Thymus (tissue), 11 donors: ENCODE measurements at regions not wholly inside any gene's neighbourhood (a gene's known extent, or its start where the extent isn't known, plus 50 kb on each side); places are given as distances from the start of the nearest gene placed in this dataset.

Source experiments
- DNase-seq, 9 donors: peaks; one replicate each; pipeline ENCODE4 v3.0.0-alpha.2; 2013; ENCODE audit warnings: low spot score in 9 of 9, low read depth in 6 of 9, missing footprints in 1 of 9
- H3K27ac ChIP-seq, 2 donors: one replicate each; pipeline ENCODE4 v1.5.1; 2013; ENCODE audit warnings: control low read depth in 1 of 2, low read depth in 1 of 2, low read length in 1 of 2, mild to moderate bottlenecking in 1 of 2, moderate library complexity in 1 of 2
- H3K27me3 ChIP-seq, 2 donors: one replicate each; pipeline ENCODE4 v1.5.1; 2013; ENCODE audit warnings: low read length in 1 of 2; ENCODE audit not compliant: control insufficient read depth in 2 of 2, insufficient read depth in 1 of 2
- H3K36me3 ChIP-seq, 2 donors: one replicate each; pipeline ENCODE4 v1.5.1; 2013; ENCODE audit warnings: low read length in 1 of 2, mild to moderate bottlenecking in 1 of 2, moderate library complexity in 1 of 2; ENCODE audit not compliant: control insufficient read depth in 2 of 2, insufficient read depth in 2 of 2
- H3K4me1 ChIP-seq, 2 donors: one replicate each; pipeline ENCODE4 v1.5.1; 2013; ENCODE audit warnings: low read length in 2 of 2; ENCODE audit not compliant: control insufficient read depth in 2 of 2, insufficient read depth in 2 of 2
- H3K4me3 ChIP-seq, 2 donors: one replicate each; pipeline ENCODE4 v1.5.1; 2013; ENCODE audit warnings: low read length in 2 of 2, control low read depth in 1 of 2, mild to moderate bottlenecking in 1 of 2
- H3K9me3 ChIP-seq, 2 donors: one replicate each; pipeline ENCODE4 v1.5.1; 2013; ENCODE audit warnings: low read length in 1 of 2, mild to moderate bottlenecking in 1 of 2; ENCODE audit not compliant: control insufficient read depth in 2 of 2, insufficient read depth in 1 of 2
- whole genome bisulfite sequencing: extraction: QIAGEN DNeasy Blood & Tissue Kit; methylation state at CpG from one replicate; pipeline ENCODE4 v1.1.7; 2013; 5-methylcytosine and 5-hydroxymethylcytosine counted together
- donor health status: healthy.

DNA sequence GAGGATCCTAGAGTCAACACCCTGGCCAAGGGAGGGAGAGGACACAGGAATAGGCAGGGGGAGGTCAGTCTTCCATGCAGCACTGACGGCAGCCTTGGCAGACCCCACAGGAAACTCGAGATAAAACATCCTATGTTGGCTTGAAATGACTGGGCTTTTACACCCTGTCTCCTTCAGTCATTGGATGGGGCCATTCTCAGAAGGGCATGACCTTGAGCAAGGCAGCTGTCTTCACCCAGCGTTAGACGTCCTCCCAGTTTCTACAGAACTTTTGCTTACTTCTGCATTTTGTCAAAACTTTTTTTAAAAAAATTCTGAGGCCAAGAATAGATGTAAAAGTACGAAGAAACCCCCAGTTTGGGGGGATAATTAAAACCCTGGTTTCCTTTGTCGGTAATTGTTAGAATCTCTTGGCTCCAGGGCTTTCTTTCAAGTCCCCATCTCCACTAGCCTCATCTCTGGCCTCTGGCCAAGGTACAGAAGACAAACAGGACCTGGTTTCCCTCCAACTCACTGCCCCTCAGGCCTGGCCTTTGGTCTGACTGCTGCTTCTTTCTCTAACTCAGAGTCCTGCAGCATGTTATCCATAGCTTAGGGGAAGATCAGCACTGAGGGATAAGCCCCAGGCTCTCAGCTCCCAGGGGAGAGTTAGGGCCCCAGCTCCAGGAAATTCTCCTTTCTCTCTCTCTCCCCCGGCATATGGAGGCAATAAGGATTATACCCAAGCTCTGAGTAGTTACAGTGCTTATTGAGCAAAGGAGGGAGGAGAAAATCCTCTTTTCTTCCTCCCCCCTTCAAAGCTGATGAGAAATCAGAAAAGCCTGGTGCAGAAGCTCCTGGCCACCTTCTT lies 51.6 kb upstream of the KCND3 start:
- DNase-seq, result no peak
- H3K9me3 ChIP-seq, result no peaks in the 10 kb centered on the region
- no peaks in the 10 kb centered on the region for H3K4me1 ChIP-seq
- H3K4me3 ChIP-seq, result no peak overlapping the region
- no peaks in the 10 kb centered on the region for H3K27me3 ChIP-seq
- WGBS, result 47% methylated on average over 7 of the region's 7 CpGs
- no peak overlapping the region for H3K27ac ChIP-seq
- no peaks in the 10 kb centered on the region for H3K36me3 ChIP-seq

DNA sequence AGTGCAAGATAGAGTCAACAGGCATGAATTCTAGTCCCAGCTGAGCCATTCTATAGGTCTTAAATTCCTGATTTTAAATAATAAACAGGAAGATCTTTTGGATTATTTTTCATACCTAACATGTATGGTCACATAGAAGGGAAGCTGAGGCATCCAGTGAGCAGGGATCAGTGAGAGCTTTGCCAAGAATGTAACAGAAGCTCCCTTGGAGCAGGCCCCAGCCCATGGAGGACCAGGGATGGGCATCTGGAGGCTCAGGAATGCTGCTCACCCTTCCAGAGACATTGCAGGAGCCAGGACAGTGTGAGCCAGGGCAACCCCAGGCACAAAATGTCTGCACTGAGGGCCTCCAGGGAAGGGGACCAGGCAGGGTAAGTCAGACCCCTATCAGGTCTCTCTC lies 54.4 kb upstream of the KCND3 start:
- H3K4me1 ChIP-seq, result no peaks in the 10 kb centered on the region
- H3K36me3 ChIP-seq, result no peaks in the 10 kb centered on the region
- H3K4me3 ChIP-seq, result no peak overlapping the region
- H3K27ac ChIP-seq, result no peak overlapping the region
- no peaks in the 10 kb centered on the region for H3K27me3 ChIP-seq
- H3K9me3 ChIP-seq, result no peaks in the 10 kb centered on the region
- no peak for DNase-seq

DNA sequence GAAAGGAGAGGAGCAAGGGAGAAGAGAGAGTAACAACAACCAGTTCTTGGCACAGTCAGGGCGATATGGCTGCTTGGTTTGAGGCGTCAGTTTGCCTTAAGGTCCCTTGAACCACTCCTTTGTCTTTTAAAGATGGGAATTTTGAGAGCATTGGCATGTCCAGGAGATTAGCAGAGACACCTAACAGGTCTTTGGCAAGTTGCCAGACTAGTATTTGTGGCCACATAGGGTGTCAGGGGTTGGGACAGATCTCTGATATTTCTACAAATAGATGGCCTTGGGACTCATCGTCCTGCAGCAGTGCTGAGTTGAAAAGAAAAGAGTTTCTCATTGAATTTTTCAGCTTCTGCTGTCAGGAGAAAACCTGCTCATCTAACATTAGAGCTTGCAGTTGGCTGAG lies 55.3 kb upstream of the KCND3 start:
- Histone ChIP-seq H3K4me3 (no peak overlapping the region), H3K27ac (no peak overlapping the region), H3K36me3 (no peaks in the 10 kb centered on the region), H3K27me3 (no peaks in the 10 kb centered on the region), H3K9me3 (no peaks in the 10 kb centered on the region), H3K4me1 (no peaks in the 10 kb centered on the region)
- DNase-seq, result no peak
- WGBS, result 95% methylated on average over 3 of the region's 3 CpGs

DNA sequence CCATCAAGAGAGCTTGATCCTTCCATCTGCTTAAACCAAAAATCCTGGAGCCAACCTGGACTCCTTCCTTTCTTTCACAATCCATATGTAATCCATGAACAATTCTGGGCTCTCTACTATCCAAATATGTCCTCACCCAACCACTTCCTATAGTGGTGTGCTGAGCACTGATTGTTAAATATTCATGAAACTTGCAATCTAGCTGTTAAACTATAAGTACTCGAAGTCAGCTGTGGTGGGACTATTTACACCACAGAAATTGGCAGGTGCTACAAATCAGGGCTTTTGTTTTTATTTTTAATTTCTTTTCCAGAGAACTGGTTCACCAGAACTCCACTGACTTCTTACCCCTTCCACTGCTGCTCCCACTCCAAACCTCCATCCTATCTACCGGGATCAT lies 57.2 kb upstream of the KCND3 start:
- Histone ChIP-seq H3K27ac (no peak overlapping the region), H3K36me3 (no peaks in the 10 kb centered on the region), H3K9me3 (no peaks in the 10 kb centered on the region), H3K4me3 (no peak overlapping the region), H3K4me1 (no peaks in the 10 kb centered on the region), H3K27me3 (no peaks in the 10 kb centered on the region)
- WGBS, result 93% methylated on average over 2 of the region's 2 CpGs
- DNase-seq, result no peak

DNA sequence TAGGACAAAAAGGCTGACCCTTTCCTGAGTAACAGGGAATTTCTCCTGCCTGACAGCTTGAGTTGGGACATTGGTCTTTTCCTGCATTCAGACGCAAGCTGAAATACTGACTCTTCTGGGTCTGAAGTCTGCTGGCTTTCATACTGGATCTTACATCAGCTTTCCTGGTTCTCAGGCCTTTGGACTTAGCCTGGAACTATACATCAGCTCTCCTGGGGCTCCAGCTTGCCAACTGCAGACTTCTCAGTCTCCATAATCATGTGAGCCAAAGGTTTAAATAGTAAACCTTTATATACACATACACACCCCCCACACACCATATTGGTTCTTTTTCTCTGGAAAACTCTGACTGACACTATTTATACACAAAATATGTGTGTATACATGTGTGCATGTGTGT lies 59.0 kb upstream of the KCND3 start:
- Histone ChIP-seq H3K4me3 (no peak overlapping the region), H3K27ac (no peak overlapping the region), H3K27me3 (no peaks in the 10 kb centered on the region), H3K36me3 (no peaks in the 10 kb centered on the region), H3K4me1 (no peaks in the 10 kb centered on the region), H3K9me3 (no peaks in the 10 kb centered on the region)
- no peak for DNase-seq
- WGBS, result 98% methylated on average over 1 of the region's 1 CpG

DNA sequence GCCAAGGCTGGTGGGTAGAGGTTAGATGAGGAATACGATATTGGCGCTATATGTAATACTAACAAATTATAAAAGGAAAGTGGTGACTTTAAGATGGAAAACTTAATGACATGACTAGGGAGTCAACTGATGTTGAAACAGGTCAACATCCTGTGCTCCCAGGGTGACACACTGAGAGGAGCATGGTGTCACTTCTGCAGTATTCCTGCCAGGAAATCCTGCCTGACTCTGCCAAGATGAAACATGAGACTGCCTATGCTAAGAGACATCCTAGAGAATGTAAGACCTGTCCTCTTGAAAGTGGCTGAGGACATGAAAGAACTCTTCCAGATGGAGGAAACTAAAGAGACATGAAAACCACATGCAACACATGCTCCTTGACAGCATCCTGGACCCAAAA lies 65.0 kb upstream of the KCND3 start:
- H3K36me3 ChIP-seq, result no peaks in the 10 kb centered on the region
- no peaks in the 10 kb centered on the region for H3K27me3 ChIP-seq
- H3K27ac ChIP-seq, result no peak overlapping the region
- no peak overlapping the region for H3K4me3 ChIP-seq
- 98% methylated on average over 2 of the region's 2 CpGs for WGBS
- H3K9me3 ChIP-seq, result no peaks in the 10 kb centered on the region
- H3K4me1 ChIP-seq, result no peaks in the 10 kb centered on the region
- DNase-seq, result no peak

DNA sequence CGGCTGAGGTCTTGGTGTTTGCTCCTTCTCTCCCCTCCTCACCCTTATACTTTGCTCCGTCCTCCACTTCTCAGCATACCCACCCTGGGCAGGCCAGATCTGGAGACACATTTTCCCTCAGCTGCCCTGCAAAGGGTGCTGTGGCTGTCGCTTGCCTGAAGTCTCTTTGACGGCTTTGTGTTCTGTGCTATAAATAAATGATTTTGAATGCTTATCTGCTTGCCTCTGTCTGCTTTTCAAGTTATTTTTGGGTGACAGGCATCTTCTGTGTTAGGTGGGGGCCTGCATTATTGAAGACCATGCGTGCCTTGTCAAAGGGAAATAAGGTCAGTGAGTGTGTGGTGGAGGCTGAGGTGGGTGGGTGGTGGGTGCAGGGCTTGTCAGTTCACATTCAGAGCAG lies 66.9 kb upstream of the KCND3 start:
- 79% methylated on average over 5 of the region's 5 CpGs for WGBS
- Histone ChIP-seq H3K36me3 (no peaks in the 10 kb centered on the region), H3K9me3 (no peaks in the 10 kb centered on the region), H3K4me3 (no peak overlapping the region), H3K27me3 (no peaks in the 10 kb centered on the region), H3K4me1 (no peaks in the 10 kb centered on the region), H3K27ac (no peak overlapping the region)
- DNase-seq, result no peak

DNA sequence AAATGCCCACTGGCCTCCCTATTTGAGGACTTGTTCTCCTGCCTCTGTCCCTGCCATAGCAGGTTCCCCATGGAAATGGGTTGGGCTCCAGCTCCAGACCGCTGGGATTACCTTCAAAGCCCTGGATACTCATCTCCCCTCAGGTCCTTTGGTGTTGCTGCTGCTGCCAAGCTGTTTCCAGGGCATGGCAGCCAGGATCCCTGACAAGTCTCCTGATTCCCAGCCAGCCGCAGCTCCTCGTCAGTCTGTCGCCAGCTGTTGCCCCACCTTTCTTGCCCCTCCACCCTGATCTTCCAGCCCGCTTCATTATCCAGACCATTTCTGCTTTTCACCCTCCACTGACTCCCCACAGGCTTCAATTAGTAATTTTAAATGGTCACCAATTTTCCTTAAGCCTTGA lies 68.3 kb upstream of the KCND3 start:
- no peaks in the 10 kb centered on the region for H3K36me3 ChIP-seq
- 89% methylated on average over 5 of the region's 5 CpGs for WGBS
- no peaks in the 10 kb centered on the region for H3K9me3 ChIP-seq
- H3K27ac ChIP-seq, result no peak overlapping the region
- no peak overlapping the region for H3K4me3 ChIP-seq
- DNase-seq, result no peak
- no peaks in the 10 kb centered on the region for H3K4me1 ChIP-seq
- H3K27me3 ChIP-seq, result no peaks in the 10 kb centered on the region

DNA sequence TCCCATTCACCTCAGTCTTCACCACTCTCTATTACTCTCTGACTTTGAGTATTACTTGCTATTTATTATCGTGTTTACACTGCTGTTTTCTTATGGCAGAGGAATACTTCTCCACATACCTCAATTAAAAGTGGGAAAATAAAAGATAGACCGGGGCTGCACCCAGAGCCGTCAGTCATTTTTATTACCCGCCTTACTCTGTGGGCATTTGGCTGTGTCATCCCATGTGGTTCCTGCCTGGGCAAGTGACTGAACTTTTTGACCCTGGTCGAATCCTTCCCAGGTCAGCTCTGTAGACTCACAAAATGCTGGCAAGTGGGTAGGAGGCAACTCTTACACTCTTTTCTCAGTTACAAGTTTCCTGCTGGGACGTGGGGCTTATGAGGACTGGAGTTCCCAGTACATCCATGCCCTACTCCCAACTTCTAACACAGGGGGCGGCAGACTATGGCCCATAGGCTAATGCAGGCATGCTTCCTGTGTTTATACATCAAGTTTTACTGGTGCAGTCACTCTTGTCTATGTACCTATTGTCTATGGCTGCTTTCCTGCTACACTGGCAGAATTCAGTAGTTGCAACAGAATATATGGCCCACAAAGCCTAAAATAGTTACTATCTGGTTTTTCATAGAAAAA lies 69.5 kb upstream of the KCND3 start:
- H3K4me1 ChIP-seq, result no peaks in the 10 kb centered on the region
- WGBS, result 80% methylated on average over 7 of the region's 7 CpGs
- DNase-seq, result no peak
- no peaks in the 10 kb centered on the region for H3K36me3 ChIP-seq
- no peak overlapping the region for H3K4me3 ChIP-seq
- no peaks in the 10 kb centered on the region for H3K27me3 ChIP-seq
- no peak overlapping the region for H3K27ac ChIP-seq
- no peaks in the 10 kb centered on the region for H3K9me3 ChIP-seq
